ENCODE measurements at regions not wholly inside any gene's neighbourhood (a gene's known extent, or its start where the extent isn't known, plus 50 kb on each side); places are given as distances from the start of the nearest gene placed in this dataset.
"Not testable (repeated sequence)": the region's sequence is repeated elsewhere in the genome, so short reads cannot be mapped to it uniquely, and the experiment has no call there.

DNA sequence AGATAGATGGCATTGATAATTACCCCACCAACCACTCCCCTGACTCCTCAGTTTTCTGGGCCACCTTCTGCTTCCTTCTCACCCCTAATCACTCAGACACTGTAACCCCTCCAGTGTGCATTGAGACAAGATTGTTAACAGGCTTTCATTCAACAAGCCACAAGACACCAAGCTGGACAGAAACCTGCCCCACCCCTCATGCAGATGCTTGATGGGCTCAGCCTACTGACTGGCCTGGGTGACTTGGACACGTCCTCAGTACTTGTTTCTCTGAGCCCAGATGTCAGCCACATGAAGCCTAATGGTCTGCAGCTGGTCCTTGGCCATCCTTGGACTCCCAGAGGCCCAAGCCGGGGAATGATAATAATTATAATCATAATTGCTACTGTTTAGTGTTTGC is 71.4 kb upstream of the SMIM23 start:
- no peak for DNase-seq (ENCODE audit: low read depth)
- no peak overlapping the region for H3K4me3 ChIP-seq (ENCODE audit: low read depth, low read length)
- TF ChIP-seq, protein P1, sequence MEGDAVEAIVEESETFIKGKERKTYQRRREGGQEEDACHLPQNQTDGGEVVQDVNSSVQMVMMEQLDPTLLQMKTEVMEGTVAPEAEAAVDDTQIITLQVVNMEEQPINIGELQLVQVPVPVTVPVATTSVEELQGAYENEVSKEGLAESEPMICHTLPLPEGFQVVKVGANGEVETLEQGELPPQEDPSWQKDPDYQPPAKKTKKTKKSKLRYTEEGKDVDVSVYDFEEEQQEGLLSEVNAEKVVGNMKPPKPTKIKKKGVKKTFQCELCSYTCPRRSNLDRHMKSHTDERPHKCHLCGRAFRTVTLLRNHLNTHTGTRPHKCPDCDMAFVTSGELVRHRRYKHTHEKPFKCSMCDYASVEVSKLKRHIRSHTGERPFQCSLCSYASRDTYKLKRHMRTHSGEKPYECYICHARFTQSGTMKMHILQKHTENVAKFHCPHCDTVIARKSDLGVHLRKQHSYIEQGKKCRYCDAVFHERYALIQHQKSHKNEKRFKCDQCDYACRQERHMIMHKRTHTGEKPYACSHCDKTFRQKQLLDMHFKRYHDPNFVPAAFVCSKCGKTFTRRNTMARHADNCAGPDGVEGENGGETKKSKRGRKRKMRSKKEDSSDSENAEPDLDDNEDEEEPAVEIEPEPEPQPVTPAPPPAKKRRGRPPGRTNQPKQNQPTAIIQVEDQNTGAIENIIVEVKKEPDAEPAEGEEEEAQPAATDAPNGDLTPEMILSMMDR (IDR thresholded peaks at IDR 0.05; ENCODE audit: insufficient read depth, low read depth, low read length), result no peak

DNA sequence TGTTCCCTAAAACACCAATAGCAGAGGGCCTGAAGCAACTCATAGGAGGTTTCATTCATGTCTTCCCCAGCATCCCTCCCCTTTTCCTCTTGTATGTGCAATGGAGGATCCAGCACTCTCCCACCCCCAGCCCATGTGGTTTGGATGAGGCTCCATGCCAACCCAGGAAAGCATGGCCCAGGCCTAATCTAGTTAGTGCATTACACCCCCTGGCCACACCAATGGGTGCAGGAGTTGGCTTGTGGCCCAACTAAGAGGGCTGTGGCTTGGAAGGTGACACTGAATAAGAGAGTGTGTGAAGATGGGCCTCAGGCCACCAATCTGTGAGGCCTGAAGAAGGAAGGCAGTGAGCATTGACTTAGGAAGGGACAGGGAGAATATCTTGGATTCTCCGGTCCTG is 70.8 kb upstream of the SMIM23 start:
- H3K4me3 ChIP-seq (ENCODE audit: low read depth, low read length), result no peak overlapping the region
- TF ChIP-seq, protein P1 (IDR thresholded peaks at IDR 0.05; ENCODE audit: insufficient read depth, low read depth, low read length), result no peak
- DNase-seq (ENCODE audit: low read depth), result no peak

DNA sequence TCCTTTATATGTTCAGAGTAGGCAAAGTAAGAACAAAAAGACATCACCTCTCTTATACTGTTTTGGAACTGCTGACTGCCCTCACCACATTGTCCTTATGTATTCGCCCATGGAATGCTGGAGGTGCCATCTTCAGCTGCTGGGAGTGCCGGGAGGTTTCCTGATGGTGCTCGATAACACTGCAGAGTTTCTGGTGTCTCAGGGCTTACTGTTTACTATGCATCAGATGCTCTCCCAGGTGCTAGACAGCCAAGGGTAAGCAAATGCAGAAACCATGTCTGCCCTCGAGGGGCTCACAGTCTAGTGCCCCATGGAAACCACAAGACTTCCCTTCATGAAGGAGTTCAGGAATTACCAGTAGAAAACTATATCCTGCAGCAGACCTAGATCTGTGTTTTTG is 70.1 kb upstream of the SMIM23 start:
- DNase-seq (ENCODE audit: low read depth), result no peak
- TF ChIP-seq, protein P1 (IDR thresholded peaks at IDR 0.05; ENCODE audit: insufficient read depth, low read depth, low read length), result no peak
- no peak overlapping the region for H3K4me3 ChIP-seq (ENCODE audit: low read depth, low read length)

DNA sequence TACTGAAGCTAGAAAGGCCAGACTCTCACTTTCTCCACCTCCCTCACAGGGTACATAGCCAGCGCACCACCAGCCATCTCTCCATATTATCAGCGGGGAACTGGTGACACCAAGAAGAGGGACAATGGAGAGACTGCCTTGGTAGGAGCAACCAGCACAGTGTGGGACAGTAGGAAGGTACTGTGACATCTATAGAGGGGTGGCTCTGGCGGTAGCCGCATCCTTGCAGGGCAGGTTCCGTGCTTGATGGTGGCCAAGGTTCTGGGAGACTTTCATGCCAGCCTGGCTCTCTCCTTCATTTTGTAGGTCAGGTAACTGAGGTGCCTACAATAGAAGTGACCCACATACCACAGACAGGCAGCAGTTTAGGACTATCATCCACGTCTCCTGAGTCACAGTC is 65.5 kb upstream of the SMIM23 start:
- TF ChIP-seq, protein P1 (IDR thresholded peaks at IDR 0.05; ENCODE audit: insufficient read depth, low read depth, low read length), result no peak
- no peak for DNase-seq (ENCODE audit: low read depth)
- no peak overlapping the region for H3K4me3 ChIP-seq (ENCODE audit: low read depth, low read length)

DNA sequence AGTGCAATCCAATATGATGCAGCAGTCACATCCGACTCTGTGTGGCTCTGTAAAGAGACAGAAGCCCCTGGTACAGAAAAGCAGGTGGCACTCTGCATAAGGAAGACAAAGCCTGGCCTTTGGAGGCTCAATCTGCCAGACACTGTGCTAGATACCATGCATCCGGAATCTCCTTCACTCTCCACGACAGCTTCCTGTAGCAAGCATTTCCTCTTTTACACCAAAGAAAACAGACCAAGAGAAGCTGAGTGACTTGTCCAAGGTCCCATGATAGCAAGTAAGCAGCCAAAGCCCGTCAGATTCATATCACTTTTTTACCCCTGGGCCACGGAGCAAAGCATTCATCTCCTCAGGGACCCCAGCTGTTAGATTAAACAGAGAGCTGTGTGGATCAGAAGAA is 64.2 kb upstream of the SMIM23 start:
- H3K4me3 ChIP-seq (ENCODE audit: low read depth, low read length), result no peak overlapping the region
- TF ChIP-seq, protein P1 (IDR thresholded peaks at IDR 0.05; ENCODE audit: insufficient read depth, low read depth, low read length), result no peak
- no peak for DNase-seq (ENCODE audit: low read depth)

DNA sequence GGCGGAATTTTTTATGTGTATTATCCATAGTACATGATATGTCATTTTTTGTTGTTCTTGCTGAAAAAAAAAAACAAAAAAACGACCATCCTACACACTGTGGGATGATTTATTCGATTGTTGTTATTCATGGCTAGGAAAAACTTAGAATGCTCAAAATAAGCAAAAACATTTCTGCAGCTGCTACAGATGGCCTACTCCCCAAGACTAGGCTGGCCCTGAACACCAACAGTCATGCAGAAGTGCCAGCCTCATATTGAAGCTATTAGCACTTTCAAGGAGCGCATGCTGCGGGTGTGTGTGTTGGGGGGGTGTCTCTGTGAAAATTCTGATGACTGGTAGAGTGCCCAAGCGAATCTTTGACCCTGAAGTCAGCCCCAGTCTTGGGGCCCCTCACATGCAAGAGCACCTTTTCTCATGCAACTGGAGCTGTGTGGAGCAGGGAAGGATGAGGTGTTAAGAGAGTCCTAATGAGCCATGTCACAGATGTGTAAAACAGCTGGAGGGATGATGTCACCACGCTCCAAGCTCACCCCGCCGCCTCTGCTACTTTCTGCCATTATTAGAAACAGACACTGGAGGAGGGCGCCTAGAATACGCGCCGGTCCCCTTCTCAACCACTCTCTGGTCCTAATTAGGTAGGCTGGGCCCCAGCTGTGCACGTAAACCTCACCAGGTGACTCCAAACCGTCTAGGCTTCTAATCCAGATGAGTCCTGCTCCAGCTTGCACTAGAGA is 61.0 kb upstream of the SMIM23 start:
- TF ChIP-seq, protein P1 (IDR thresholded peaks at IDR 0.05; ENCODE audit: insufficient read depth, low read depth, low read length), result no peak
- H3K4me3 ChIP-seq (ENCODE audit: low read depth, low read length), result no peak overlapping the region
- no peak for DNase-seq (ENCODE audit: low read depth)

DNA sequence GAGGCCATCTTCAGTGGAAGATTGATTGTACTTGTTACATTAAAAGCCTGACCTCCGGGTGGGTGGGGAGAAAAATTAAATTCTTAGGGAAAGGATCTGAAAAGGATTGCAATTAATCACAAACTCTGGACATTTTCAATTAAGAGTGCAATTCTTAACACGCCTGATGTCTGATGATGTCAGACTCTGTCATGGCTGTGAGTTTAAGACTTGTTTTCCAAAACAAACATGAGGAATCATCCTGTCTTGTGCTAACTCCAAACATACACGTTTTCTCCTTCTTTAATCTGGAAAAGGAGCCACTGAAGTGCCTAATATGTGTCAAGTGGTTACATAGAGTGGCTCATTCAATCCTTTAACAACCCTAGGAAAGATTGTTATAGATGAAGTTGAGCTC is 60.4 kb upstream of the SMIM23 start:
- DNase-seq (ENCODE audit: low read depth), result peak; percentile 17
- no peak overlapping the region for H3K4me3 ChIP-seq (ENCODE audit: low read depth, low read length)
- TF ChIP-seq, protein P1 (IDR thresholded peaks at IDR 0.05; ENCODE audit: insufficient read depth, low read depth, low read length), result no peak

DNA sequence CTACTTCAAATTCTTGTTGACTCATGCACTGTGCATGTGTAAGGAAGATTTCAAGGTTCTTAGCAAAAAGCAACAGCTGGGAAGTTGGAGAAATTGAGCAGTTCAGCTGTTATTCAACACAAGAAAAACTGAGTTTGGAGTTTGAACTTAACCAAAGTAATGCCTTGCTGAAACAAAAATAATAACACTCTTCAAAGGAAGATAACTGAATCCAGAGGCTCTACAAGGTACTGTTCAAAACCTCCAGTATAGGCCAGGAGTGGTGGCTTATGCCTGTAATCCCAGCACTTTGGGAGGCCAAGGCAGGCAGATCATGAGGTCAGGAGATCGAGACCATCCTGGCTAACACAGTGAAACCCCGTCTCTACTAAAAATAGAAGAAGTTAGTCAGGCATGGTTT is 58.8 kb upstream of the SMIM23 start:
- H3K4me3 ChIP-seq (ENCODE audit: low read depth, low read length), result not testable (repeated sequence)

More for the DNA sequence above, 58.8 kb upstream of the SMIM23 start:
- not testable (repeated sequence) for DNase-seq (ENCODE audit: low read depth)
